ENCODE measurements at regions not wholly inside any gene's neighbourhood (a gene's known extent, or its start where the extent isn't known, plus 50 kb on each side); places are given as distances from the start of the nearest gene placed in this dataset.

- no peak for TF ChIP-seq CTCF (IDR thresholded peaks at IDR 0.05; ENCODE audit: unreplicated experiment)
- Mint-ChIP-seq H3K36me3 (ENCODE audit: low read depth, unreplicated experiment) (no peaks in the 10 kb centered on the region), H3K27me3 (ENCODE audit: unreplicated experiment) (no peaks in the 10 kb centered on the region), H3K4me1 (ENCODE audit: unreplicated experiment) (no peaks in the 10 kb centered on the region), H3K4me3 (ENCODE audit: unreplicated experiment) (no peak overlapping the region), H3K9me3 (ENCODE audit: unreplicated experiment) (no peaks in the 10 kb centered on the region), H3K27ac (ENCODE audit: unreplicated experiment) (no peak overlapping the region)
- no peak for DNase-seq (ENCODE audit: low spot score)
These were observed 166.8 kb downstream of the YIPF5 start for GRCh38 chr5:144003636-144004035.

- no peaks in the 10 kb centered on the region for H3K36me3 Mint-ChIP-seq (ENCODE audit: low read depth, unreplicated experiment)
- no peak for DNase-seq (ENCODE audit: low spot score)
- no peak for TF ChIP-seq CTCF (IDR thresholded peaks at IDR 0.05; ENCODE audit: unreplicated experiment)
- H3K4me3 Mint-ChIP-seq (ENCODE audit: unreplicated experiment) = no peak overlapping the region
- H3K27ac Mint-ChIP-seq (ENCODE audit: unreplicated experiment) = no peak overlapping the region
- no peaks in the 10 kb centered on the region for H3K27me3 Mint-ChIP-seq (ENCODE audit: unreplicated experiment)
- no peaks in the 10 kb centered on the region for H3K4me1 Mint-ChIP-seq (ENCODE audit: unreplicated experiment)
- no peaks in the 10 kb centered on the region for H3K9me3 Mint-ChIP-seq (ENCODE audit: unreplicated experiment)
These were observed 166.3 kb downstream of the YIPF5 start for GRCh38 chr5:144004146-144004545.

- Mint-ChIP-seq H3K4me1 (ENCODE audit: unreplicated experiment) (no peaks in the 10 kb centered on the region), H3K27me3 (ENCODE audit: unreplicated experiment) (no peaks in the 10 kb centered on the region), H3K4me3 (ENCODE audit: unreplicated experiment) (no peak overlapping the region), H3K9me3 (ENCODE audit: unreplicated experiment) (no peaks in the 10 kb centered on the region), H3K36me3 (ENCODE audit: low read depth, unreplicated experiment) (no peaks in the 10 kb centered on the region), H3K27ac (ENCODE audit: unreplicated experiment) (no peak overlapping the region)
- TF ChIP-seq CTCF (IDR thresholded peaks at IDR 0.05; ENCODE audit: unreplicated experiment) = no peak
- DNase-seq (ENCODE audit: low spot score) = no peak
These were observed 165.7 kb downstream of the YIPF5 start for GRCh38 chr5:144004751-144005150.

GRCh38 chr5:144009116-144009515, 161.3 kb downstream of the YIPF5 start:
- no peak overlapping the region for H3K4me3 Mint-ChIP-seq (ENCODE audit: unreplicated experiment)
- H3K27me3 Mint-ChIP-seq (ENCODE audit: unreplicated experiment) = no peaks in the 10 kb centered on the region
- no peaks in the 10 kb centered on the region for H3K4me1 Mint-ChIP-seq (ENCODE audit: unreplicated experiment)
- DNase-seq (ENCODE audit: low spot score) = no peak
- H3K27ac Mint-ChIP-seq (ENCODE audit: unreplicated experiment) = no peak overlapping the region
- TF ChIP-seq CTCF (IDR thresholded peaks at IDR 0.05; ENCODE audit: unreplicated experiment) = no peak
- H3K9me3 Mint-ChIP-seq (ENCODE audit: unreplicated experiment) = peaks cover 5% of the 10 kb centered on the region
- H3K36me3 Mint-ChIP-seq (ENCODE audit: low read depth, unreplicated experiment) = peaks cover 7% of the 10 kb centered on the region

GRCh38 chr5:144011388-144011787, 159.1 kb downstream of the YIPF5 start:
- no peak for TF ChIP-seq CTCF (IDR thresholded peaks at IDR 0.05; ENCODE audit: unreplicated experiment)
- H3K9me3 Mint-ChIP-seq (ENCODE audit: unreplicated experiment) = peaks cover 5% of the 10 kb centered on the region
- no peak for DNase-seq (ENCODE audit: low spot score)
- H3K4me3 Mint-ChIP-seq (ENCODE audit: unreplicated experiment) = no peak overlapping the region
- H3K4me1 Mint-ChIP-seq (ENCODE audit: unreplicated experiment) = no peaks in the 10 kb centered on the region
- H3K36me3 Mint-ChIP-seq (ENCODE audit: low read depth, unreplicated experiment) = peaks cover 7% of the 10 kb centered on the region
- H3K27ac Mint-ChIP-seq (ENCODE audit: unreplicated experiment) = no peak overlapping the region
- no peaks in the 10 kb centered on the region for H3K27me3 Mint-ChIP-seq (ENCODE audit: unreplicated experiment)
